DOHH2 (cell line): ENCODE measurements at regions not wholly inside any gene's neighbourhood (a gene's known extent, or its start where the extent isn't known, plus 50 kb on each side); places are given as distances from the start of the nearest gene placed in this dataset.

Experiments used
- EZH2phosphoT487 ChIP-seq: fragments of 200-600 bp; sonication (generic); IDR thresholded peaks from 2 replicates; pipeline ENCODE4 v1.6.1; 2017; ENCODE audit warnings: borderline replicate concordance, mild to moderate bottlenecking, antibody characterized with exemption, low read length, moderate library complexity, mixed read lengths
- TF ChIP-seq, protein P1 (sequence below): fragments of 200-600 bp; sonication (generic); IDR thresholded peaks from one replicate; pipeline ENCODE4 v1.5.1; 2014; ENCODE audit warnings: antibody characterized with exemption, mild to moderate bottlenecking, low read depth, low read length; ENCODE audit not compliant: poor library complexity, severe bottlenecking

GRCh38 chr3:105996781-105997180 is 128.0 kb upstream of the CBLB start:
- TF ChIP-seq, protein P1, sequence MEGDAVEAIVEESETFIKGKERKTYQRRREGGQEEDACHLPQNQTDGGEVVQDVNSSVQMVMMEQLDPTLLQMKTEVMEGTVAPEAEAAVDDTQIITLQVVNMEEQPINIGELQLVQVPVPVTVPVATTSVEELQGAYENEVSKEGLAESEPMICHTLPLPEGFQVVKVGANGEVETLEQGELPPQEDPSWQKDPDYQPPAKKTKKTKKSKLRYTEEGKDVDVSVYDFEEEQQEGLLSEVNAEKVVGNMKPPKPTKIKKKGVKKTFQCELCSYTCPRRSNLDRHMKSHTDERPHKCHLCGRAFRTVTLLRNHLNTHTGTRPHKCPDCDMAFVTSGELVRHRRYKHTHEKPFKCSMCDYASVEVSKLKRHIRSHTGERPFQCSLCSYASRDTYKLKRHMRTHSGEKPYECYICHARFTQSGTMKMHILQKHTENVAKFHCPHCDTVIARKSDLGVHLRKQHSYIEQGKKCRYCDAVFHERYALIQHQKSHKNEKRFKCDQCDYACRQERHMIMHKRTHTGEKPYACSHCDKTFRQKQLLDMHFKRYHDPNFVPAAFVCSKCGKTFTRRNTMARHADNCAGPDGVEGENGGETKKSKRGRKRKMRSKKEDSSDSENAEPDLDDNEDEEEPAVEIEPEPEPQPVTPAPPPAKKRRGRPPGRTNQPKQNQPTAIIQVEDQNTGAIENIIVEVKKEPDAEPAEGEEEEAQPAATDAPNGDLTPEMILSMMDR, result no peak
- TF ChIP-seq EZH2phosphoT487, result no peak
